Cardiac septum (tissue), 1 donor: ENCODE measurements at regions not wholly inside any gene's neighbourhood (a gene's known extent, or its start where the extent isn't known, plus 50 kb on each side); places are given as distances from the start of the nearest gene placed in this dataset.
"Not testable (repeated sequence)": the region's sequence is repeated elsewhere in the genome, so short reads cannot be mapped to it uniquely, and the experiment has no call there.

Source experiments
- DNase-seq: peaks from one replicate; pipeline ENCODE4 v3.0.0-alpha.2; 2020; ENCODE audit warnings: low spot score
- intact Hi-C: fragments of 100-400 bp; cut with DNase I; formaldehyde crosslinking; loops from one replicate; pipeline ENCODE4 v1.14.0; 2022
- donor health status: DM: no; HTN: no; CAD: no.

DNA sequence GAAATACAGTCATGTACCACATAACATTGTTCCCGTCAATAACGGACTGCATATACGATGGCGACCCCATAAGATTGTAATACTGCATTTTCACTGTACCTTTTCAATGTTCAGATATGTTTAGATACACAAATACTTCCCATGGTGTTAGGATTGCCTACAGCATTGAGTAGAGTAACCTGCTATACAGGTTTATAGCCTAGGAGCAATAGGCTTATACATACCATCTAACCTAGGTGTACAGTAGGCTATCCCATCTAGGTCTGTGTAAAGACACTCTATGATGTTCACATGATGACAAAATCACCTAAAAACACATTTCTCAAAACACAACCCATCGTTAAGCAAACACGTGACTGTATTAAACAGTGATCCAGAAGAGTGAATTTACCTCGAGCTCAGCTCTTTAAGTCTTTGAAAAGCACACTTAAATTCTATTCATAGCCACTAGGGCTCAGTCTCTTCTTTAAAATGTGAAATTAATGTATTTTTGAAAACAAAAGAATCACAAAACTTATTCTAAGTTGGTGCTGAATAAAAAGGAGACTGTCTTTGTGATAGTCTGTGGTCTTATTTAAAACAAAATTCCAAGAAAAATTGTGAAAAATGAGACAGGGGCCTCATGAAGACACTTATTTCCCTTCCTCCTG lies 239.1 kb upstream of the ARID2 start:
- intact Hi-C loops = no loop called here
- no peak for DNase-seq

DNA sequence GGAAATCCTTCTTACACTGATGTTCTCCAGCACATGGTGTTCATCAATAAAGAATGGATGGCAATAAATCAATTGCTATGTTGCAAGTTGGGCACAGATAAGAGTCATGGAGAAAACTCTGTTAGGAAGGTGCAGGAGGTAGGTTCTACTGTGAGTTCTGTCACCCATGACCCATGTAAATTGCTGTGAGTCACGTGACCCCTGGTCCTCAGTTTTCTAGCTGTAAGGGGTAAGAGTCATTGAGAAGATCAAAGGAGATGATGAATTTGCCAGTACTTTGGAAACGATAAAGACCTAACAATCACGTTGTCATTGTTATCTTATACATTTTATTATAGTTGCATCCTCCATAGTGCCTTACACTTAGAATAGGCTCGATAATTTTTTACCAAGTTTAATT lies 235.2 kb upstream of the ARID2 start:
- no peak for DNase-seq
- intact Hi-C loops = no loop called here

DNA sequence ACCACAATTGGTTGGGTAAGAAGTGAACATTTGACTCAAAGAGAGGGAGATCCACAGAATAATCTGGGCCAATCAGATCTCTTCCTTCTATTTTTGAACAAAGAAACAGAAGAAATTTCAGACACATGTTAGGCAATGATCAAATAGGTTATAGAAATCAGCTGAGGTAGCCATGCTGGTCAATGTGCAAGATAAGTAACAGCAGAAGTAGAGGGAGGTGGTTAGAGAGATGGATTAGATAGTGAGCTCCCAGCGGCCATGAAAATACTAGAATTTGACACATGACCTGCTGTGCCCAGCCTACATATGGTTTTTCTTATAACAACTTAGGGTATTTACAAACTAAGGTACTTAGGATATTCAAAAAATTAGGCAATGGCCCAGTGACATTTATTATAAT lies 230.9 kb upstream of the ARID2 start:
- intact Hi-C loops = no loop called here
- DNase-seq = no peak

DNA sequence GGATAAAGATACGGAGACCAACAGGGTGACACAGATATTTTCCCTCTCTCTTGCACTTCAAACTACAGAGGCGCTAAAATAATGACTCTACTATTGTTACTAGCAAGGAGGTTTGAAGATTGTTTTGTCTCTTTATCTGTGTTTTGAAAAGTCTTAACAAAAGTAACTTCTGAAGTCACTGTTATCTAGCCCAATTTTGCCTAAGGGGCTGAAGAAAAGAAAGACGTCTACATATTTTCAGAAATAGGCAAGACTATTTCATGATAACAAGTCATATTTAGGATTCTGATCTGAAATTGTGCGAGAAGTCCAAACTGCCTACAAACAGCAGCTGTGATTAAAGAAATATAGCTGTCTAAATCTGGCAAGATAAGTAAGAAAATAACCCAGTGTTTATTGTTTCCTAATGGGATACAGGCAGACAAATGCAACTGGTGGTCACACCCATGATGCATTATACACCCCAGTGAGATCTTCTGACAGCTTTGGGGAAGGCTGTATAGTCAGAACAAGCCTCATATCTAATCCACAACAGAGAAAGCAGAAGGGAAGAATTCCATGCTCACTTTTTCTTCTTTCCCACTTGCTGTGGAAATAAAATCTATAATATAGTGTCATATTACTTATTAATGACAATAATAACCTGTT lies 226.9 kb upstream of the ARID2 start:
- no peak for DNase-seq
- intact Hi-C loops = no loop called here

DNA sequence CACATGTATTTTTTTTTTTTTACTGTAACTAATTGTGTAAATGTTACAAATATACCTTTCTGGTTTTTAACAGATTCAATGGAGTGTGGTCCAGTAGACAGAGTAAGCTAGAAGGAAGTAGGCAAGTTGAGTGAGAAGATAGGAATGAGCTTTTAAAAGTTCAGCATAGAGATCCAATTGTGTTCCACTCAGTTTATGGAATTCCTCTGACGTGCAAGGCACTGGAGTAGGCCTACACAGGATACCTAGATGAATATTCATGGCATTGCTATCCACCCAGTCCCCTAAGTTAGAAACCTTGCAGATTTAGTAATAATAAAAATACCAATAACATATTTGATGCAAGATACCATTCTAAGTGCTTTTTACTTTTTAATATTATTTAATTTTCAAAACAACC lies 225.6 kb upstream of the ARID2 start:
- no peak for DNase-seq

DNA sequence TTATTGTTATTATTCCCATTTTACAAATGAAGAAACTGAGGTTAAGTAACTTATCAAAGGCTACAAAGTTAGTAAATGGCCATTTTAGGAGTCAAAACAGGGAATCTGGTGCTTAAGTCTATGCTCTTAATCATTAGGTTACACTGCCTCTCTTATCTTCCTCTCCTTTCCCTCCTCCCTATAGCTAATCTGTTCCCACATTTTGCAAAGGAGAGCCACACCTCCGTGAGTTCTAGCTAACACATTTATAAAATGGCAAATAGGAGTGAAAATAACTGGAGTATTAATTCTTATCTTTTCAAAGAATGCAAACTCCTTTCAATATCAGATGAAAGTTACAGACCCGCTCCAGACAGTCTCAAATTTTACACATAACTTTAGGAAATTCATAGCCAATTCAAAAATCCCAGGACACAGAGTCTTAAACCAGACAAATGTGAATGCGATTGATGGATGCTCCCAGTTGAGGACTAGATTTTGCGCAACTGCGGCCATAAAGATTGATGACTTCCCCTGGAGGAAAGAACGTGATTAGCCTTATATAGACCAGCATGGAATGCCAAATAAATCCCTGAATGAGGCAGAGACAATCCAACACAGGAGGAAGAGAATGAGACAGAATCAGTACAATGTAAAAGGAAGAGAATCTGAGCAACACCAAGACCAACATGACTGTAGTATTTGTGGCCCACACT lies 225.0 kb upstream of the ARID2 start:
- intact Hi-C loops = no loop called here
- DNase-seq = no peak

More for the DNA sequence above, 225.6 kb upstream of the ARID2 start:
- intact Hi-C loops = no loop called here

DNA sequence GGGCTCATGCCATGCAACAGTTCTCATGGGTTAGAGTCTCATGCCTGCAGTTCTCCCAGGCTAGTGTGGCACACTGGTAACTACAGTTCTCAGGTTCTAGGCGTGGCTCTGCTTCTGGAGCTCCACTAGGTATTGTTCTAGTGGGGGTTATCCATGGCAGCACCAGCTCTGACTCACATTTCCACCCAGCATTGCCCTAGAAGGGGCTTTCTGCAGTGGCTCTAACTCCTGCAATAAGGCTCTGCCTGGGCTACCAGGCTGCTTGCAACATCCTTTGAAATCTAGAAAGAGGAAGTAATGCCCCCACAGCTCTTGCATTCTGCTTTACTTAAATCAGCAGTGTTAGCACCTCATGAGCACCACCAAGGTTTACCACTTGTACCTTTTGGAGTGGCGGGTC lies 220.3 kb upstream of the ARID2 start:
- DNase-seq = no peak
- intact Hi-C loops = no loop called here

DNA sequence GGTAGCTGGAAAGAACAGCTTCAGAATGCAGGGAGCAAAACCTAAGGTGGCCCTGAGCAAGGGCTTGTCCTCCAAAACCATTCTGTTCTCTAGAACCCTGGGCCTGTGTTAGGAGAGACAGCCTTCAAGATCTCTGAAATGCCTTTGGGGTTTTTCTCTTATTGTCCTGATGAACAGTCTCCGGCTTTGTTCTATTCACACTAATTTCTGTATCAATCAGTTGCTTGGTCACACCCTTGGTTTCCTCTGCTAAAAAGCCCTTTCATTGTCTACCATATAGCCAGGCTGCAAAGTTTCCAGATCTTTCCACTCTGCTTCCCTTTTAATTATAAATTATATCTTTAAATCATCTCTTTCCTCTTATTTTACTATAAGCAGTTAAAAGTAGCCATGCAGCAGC lies 219.9 kb upstream of the ARID2 start:
- no peak for DNase-seq
- intact Hi-C loops = no loop called here

DNA sequence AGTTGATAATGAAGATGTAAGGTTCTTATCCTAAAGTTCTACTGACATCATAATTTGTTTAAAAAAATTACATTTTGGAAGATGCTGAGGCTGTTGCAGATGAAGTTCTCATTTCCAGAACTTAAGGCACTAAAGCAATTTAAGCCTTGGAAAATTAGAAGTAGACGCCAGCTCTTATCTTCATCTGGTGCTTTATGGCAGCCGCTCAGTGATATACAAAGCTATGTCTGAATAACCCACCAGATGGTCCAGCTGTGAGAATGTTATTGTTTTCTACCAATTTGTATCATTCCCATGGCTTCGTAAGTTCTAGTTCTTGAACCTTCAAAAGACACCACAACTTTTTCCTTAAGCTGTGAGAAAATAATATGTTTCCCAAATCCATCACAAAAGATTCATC lies 212.1 kb upstream of the ARID2 start:
- intact Hi-C loops = no loop called here
- DNase-seq = no peak

DNA sequence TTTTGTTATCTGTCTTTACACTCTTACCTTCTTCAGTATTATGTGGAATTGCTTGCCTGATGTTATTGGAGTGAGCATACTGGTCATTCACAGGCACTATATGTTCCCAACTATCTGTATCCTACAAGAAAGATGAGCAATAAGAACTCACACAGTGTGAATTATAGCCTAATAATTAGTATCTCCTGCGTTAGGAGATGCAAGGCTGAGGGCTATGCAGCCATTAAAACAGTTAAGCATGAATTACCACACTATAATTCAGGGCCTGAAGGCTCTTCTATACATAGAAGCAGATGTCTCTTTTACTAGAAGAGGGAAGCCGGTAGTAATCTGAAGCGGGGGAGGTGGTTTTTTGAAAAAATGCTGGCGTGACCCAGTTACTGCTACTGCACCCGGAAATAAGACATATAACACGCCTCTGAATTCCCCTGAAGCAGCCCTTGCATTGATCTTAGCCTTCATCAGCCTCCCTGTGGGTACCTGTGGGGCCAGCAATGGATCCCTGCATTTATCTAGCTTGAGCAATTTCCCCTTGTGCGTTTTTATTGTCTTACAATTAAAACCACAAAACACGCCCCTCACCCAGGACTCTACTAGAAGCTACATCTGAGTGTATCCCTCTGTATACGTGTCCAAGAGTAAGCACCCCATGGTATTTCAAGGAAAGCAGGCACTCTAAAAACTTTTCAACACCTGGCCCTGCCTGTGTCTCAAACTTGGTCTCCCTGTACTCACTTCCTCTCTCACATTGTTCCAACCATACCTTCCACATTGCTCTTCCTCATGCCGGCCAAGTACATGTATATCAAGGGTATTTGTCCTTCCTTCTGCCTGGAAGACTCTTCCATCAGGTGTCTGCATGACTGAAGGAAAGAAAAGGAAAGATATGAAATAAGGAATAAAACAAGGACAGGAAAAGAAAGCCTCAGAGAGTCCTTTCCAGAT lies 210.9 kb upstream of the ARID2 start:
- intact Hi-C loops = no loop called here
- no peak for DNase-seq

DNA sequence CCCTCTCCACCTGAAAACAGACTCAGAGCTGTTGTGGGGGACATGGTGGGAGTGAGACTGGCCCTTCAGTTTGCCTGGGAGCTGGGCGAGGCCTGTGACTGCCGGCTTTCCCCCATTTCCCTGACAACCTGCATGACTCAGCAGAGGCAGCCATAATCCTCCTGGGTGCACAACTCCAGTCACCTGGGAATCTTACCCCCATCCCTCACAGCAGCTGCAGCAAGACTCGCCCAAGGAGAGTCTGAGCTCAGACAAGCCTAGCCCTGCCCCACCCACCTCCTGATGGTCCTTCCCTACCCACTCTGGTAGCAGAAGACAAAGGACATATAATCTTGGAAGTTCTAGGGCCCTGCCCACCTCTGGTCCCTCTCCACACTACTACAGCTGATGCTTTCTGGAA lies 207.3 kb upstream of the ARID2 start:
- DNase-seq = no peak
- intact Hi-C loops = no loop called here

DNA sequence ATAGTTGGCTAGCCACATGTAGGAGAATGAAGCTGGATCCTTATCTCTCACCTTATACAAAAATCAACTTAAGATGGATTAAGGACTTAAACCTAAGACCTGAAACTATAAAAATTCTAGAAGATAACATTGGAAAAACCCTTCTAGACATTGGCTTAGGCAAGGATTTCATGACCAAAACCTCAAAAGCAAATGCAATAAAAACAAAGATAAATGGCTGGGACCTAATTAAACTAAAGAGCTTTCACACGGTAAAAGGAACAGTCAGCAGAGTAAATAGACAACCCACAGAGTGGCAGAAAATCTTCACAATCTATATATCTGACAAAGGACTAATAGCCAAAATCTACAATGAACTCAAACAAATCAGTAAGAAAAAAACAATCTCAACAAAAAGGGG lies 202.7 kb upstream of the ARID2 start:
- intact Hi-C loops, DNase-seq: not testable (repeated sequence)

DNA sequence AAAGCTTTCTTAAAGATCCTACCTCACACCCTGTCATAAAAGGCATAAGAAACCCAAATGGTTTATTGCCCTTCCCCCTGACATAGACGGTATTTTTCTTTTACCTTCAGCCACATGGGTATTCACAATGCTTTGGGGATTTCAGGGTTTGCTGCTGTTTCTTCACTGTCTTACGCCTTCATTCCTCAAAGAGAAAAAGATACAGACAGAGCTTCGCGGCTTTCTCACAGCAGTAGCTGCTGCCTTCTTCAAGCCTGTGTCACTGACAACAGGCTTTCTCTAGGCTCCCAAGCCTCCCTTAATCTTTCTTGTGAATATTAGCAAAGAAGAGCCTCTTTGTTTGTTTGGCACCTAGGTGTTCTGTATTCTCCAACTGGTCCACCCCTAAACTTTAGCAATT lies 197.4 kb upstream of the ARID2 start:
- no peak for DNase-seq
- intact Hi-C loops = no loop called here

DNA sequence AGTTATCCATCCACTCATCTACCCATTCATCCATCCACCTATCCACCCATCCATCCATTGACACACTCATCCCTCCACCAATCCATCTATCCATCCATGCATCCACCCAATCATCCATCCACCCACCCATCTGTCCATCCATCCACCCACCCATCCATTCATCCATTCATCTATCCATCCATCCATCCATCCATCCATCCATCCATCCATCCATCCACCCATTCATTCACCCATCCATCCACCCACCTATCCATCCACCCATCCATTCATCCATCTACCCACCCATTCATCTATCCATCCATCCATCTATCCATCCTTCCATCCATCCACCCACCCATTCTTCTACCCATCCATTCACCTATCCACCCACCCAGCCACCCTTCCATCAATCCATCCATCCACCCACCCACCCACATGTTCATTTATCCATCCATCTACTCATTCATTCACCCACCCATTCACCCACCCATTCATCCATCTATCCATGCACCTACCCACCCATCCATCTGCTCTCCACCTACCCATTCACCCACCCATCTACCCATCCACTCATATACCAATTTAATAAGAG lies 193.8 kb upstream of the ARID2 start:
- intact Hi-C loops = no loop called here
- DNase-seq = no peak

DNA sequence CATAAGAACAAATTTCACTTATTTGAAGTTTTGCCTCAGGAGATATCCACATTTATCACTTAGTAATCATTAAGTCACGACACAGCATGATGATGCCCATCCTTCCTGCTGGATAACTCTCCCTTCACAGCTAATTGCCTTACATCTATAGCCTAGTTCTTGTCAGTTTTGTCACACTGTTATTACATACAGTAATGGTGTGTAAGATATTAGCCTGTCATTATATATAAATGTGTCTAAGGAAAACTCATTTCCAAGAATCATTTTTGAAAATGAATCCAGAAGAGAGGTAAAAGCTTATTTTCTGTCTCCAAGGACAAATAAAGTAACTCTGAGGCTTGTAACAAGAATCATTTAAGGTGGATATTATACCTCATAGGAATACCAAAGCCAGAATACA lies 193.2 kb upstream of the ARID2 start:
- intact Hi-C loops = no loop called here

DNA sequence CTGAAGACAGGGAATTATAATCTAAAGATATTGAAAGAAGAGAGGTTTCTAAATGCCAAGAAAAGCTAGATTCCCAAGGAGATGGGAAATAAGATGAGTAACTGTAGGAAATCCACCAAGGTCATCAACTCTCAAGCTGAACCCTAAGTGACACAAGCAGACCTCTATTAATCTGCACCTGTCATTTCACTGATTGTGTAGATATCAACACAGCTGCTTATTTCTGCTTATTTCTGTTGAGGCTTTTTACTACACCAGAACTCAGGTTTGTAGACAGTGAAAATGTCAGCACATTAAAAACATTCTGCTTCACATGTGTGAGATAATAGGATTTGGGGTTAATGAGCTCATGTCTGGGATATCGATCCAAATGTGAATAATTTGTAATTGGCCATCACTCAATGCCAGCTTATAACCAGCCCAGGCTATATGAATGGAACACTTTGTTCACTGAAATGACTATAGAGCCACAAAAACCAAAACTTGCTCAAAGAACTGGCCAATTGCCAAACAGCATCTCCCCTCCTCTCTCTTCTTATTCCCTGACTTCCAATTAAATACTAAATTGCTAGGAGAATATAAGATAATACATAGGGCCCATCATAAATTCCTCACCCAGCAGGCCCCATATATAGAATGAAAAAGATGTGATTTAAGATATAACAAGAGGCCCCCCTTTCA lies 188.7 kb upstream of the ARID2 start:
- intact Hi-C loops = loop anchor here (10.0 kb wide), 1 partner anchor 184 kb away; the partner anchor contains the start of gene ARID2
- no peak for DNase-seq

More for the DNA sequence above, 193.2 kb upstream of the ARID2 start:
- DNase-seq = no peak

DNA sequence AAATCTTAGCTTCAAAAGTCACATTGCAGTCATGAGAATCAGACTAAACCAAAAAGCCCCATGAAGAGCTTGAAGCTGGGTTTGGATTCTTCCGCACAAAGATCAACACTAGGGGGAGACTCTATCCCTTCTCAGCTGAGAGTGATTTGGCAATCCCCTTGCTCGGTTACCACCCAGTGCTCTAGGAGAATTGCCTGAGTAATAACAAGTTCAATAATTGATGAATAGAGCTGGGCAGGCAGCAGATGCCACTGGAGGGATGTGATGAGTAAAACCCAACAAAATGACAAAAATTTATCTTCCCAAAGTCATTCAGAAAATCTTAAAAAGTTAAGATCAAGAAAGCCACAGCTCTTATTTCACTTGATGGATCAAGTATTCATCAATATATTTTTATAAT lies 185.6 kb upstream of the ARID2 start:
- intact Hi-C loops = loop anchor here (10.0 kb wide), 1 partner anchor 181 kb away; the partner anchor contains the start of gene ARID2
- DNase-seq = no peak

DNA sequence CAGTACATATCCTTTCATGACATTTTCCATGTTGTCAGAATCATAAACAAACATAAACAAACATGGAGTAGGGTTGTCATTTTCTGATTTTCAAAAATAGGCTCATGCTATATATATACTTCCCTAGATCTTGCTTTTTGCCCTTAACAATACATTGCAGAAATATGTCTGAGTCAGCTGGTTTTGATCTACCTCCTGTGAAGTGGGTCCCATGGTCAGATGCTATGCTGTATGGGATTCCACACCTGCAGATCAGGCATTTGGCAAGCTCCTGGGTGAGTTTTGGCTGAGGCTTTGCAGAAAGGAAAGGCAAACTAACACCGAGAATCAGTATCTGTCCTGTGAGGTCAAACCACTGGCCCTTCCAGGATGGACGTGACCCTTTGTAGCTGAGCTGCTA lies 183.0 kb upstream of the ARID2 start:
- intact Hi-C loops = loop anchor here (5.0 to 10.0 kb wide), 2 partner anchors 178 to 196 kb away; partner anchors contain the start of gene ARID2
- no peak for DNase-seq

DNA sequence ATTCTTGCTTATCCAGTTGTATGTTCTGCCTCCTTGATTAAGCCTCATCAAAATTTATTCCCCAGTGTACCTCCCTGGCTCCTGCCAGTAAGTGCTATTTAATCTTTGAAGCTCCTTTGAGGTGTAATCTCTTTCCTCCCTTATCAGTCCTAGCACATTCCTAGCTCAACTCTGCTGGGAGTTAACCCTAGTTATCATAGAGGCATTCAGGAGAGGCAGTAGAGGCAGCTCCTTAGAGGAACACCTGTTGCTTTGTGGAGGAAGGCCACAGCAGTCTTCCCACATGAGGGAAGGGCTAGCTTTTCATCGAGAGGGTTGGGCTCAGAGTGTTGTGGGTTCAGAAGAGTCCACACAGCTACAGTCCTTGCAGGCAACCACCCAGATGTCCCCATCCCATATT lies 182.4 kb upstream of the ARID2 start:
- no peak for DNase-seq
- intact Hi-C loops = loop anchor here (5.0 to 10.0 kb wide), 2 partner anchors 178 to 195 kb away; partner anchors contain the start of gene ARID2
